ENCODE measurements at regions not wholly inside any gene's neighbourhood (a gene's known extent, or its start where the extent isn't known, plus 50 kb on each side); places are given as distances from the start of the nearest gene placed in this dataset.

DNA sequence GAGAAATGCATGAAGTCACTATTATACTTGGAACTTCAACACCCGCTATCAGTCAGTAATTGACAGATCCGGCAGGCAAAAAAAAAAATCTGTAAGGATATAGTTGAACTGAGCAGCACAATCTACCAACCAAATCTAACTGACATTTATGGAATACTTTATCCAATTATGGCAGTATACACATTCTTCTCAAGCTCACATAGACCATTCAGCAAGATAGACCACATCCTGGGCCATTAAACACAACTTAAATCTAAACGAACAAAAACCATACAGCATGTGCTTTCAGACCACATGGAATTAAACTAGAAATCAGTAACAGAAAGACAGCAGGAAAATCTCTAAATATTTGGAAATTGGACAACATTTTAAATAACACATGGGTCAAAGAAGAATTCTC, 112.7 kb downstream of the MPP7 start:
- TF ChIP-seq, protein P1, sequence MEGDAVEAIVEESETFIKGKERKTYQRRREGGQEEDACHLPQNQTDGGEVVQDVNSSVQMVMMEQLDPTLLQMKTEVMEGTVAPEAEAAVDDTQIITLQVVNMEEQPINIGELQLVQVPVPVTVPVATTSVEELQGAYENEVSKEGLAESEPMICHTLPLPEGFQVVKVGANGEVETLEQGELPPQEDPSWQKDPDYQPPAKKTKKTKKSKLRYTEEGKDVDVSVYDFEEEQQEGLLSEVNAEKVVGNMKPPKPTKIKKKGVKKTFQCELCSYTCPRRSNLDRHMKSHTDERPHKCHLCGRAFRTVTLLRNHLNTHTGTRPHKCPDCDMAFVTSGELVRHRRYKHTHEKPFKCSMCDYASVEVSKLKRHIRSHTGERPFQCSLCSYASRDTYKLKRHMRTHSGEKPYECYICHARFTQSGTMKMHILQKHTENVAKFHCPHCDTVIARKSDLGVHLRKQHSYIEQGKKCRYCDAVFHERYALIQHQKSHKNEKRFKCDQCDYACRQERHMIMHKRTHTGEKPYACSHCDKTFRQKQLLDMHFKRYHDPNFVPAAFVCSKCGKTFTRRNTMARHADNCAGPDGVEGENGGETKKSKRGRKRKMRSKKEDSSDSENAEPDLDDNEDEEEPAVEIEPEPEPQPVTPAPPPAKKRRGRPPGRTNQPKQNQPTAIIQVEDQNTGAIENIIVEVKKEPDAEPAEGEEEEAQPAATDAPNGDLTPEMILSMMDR (IDR thresholded peaks at IDR 0.05; ENCODE audit: low read depth, low read length, missing input control): no peak
- TF ChIP-seq, protein P2, sequence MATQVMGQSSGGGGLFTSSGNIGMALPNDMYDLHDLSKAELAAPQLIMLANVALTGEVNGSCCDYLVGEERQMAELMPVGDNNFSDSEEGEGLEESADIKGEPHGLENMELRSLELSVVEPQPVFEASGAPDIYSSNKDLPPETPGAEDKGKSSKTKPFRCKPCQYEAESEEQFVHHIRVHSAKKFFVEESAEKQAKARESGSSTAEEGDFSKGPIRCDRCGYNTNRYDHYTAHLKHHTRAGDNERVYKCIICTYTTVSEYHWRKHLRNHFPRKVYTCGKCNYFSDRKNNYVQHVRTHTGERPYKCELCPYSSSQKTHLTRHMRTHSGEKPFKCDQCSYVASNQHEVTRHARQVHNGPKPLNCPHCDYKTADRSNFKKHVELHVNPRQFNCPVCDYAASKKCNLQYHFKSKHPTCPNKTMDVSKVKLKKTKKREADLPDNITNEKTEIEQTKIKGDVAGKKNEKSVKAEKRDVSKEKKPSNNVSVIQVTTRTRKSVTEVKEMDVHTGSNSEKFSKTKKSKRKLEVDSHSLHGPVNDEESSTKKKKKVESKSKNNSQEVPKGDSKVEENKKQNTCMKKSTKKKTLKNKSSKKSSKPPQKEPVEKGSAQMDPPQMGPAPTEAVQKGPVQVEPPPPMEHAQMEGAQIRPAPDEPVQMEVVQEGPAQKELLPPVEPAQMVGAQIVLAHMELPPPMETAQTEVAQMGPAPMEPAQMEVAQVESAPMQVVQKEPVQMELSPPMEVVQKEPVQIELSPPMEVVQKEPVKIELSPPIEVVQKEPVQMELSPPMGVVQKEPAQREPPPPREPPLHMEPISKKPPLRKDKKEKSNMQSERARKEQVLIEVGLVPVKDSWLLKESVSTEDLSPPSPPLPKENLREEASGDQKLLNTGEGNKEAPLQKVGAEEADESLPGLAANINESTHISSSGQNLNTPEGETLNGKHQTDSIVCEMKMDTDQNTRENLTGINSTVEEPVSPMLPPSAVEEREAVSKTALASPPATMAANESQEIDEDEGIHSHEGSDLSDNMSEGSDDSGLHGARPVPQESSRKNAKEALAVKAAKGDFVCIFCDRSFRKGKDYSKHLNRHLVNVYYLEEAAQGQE (IDR thresholded peaks at IDR 0.05): no peak
- no peak for TF ChIP-seq TAF1 (conservative IDR thresholded peaks at IDR 0.05)
- no peak for TF ChIP-seq GABPA (IDR thresholded peaks at IDR 0.05 in 1 of 2, conservative IDR thresholded peaks at IDR 0.05 in 1 of 2)
- TF ChIP-seq, protein P3, sequence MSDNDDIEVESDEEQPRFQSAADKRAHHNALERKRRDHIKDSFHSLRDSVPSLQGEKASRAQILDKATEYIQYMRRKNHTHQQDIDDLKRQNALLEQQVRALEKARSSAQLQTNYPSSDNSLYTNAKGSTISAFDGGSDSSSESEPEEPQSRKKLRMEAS (IDR thresholded peaks at IDR 0.05): no peak
- no peak for TF ChIP-seq JUND (IDR thresholded peaks at IDR 0.05)
- TF ChIP-seq RAD21 (IDR thresholded peaks at IDR 0.05): no peak
- no peak for TF ChIP-seq SP1 (IDR thresholded peaks at IDR 0.05)
- no peak for TF ChIP-seq YY1 (IDR thresholded peaks at IDR 0.05)
- TF ChIP-seq EGR1 (IDR thresholded peaks at IDR 0.05; ENCODE audit: low read depth in 2 of 2): no peak
- TF ChIP-seq, protein P4, sequence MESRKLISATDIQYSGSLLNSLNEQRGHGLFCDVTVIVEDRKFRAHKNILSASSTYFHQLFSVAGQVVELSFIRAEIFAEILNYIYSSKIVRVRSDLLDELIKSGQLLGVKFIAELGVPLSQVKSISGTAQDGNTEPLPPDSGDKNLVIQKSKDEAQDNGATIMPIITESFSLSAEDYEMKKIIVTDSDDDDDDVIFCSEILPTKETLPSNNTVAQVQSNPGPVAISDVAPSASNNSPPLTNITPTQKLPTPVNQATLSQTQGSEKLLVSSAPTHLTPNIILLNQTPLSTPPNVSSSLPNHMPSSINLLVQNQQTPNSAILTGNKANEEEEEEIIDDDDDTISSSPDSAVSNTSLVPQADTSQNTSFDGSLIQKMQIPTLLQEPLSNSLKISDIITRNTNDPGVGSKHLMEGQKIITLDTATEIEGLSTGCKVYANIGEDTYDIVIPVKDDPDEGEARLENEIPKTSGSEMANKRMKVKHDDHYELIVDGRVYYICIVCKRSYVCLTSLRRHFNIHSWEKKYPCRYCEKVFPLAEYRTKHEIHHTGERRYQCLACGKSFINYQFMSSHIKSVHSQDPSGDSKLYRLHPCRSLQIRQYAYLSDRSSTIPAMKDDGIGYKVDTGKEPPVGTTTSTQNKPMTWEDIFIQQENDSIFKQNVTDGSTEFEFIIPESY (IDR thresholded peaks at IDR 0.05): no peak
- no peak for TF ChIP-seq FOXA1 (IDR thresholded peaks at IDR 0.05)
- TF ChIP-seq RXRA (IDR thresholded peaks at IDR 0.05): no peak

Data from liver (tissue), 3 donors.